C4-2B (cell line): ENCODE measurements at regions not wholly inside any gene's neighbourhood (a gene's known extent, or its start where the extent isn't known, plus 50 kb on each side); places are given as distances from the start of the nearest gene placed in this dataset.

Experiments used
- ZFX ChIP-seq: fragments of 450-650 bp; IDR thresholded peaks from 2 replicates; pipeline ENCODE4 v1.6.1; 2017
- TF ChIP-seq, protein P1 (sequence below): fragments of 450-650 bp; conservative IDR thresholded peaks from 2 replicates; pipeline ENCODE4 v1.5.1; 2017; ENCODE audit warnings: mild to moderate bottlenecking

GRCh38 chr13:106077017-106077416 is 458.4 kb downstream of the EFNB2 start:
- TF ChIP-seq, protein P1, sequence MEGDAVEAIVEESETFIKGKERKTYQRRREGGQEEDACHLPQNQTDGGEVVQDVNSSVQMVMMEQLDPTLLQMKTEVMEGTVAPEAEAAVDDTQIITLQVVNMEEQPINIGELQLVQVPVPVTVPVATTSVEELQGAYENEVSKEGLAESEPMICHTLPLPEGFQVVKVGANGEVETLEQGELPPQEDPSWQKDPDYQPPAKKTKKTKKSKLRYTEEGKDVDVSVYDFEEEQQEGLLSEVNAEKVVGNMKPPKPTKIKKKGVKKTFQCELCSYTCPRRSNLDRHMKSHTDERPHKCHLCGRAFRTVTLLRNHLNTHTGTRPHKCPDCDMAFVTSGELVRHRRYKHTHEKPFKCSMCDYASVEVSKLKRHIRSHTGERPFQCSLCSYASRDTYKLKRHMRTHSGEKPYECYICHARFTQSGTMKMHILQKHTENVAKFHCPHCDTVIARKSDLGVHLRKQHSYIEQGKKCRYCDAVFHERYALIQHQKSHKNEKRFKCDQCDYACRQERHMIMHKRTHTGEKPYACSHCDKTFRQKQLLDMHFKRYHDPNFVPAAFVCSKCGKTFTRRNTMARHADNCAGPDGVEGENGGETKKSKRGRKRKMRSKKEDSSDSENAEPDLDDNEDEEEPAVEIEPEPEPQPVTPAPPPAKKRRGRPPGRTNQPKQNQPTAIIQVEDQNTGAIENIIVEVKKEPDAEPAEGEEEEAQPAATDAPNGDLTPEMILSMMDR = no peak
- no peak for TF ChIP-seq ZFX
